ENCODE measurements at regions not wholly inside any gene's neighbourhood (a gene's known extent, or its start where the extent isn't known, plus 50 kb on each side); places are given as distances from the start of the nearest gene placed in this dataset.

DNA sequence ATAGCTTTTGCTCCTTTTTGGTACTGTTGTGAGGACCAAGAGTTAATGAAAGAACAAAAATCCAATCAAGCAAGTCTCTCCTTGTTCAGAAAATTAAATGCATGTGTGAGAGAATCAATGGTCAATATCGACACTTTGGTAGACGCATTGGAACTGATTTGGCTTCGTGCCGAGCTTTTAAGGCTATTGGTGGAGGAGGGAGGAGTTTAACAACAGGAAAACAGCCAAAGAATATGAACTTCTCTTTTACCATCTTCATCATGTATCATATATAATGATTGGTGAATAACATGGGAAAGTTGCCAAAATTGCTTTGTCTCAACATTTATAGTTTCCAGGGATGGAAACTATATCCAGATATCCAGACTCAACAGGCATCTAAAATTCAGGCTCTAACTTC lies 266.5 kb upstream of the CITED2 start:
- TF ChIP-seq, protein P1, sequence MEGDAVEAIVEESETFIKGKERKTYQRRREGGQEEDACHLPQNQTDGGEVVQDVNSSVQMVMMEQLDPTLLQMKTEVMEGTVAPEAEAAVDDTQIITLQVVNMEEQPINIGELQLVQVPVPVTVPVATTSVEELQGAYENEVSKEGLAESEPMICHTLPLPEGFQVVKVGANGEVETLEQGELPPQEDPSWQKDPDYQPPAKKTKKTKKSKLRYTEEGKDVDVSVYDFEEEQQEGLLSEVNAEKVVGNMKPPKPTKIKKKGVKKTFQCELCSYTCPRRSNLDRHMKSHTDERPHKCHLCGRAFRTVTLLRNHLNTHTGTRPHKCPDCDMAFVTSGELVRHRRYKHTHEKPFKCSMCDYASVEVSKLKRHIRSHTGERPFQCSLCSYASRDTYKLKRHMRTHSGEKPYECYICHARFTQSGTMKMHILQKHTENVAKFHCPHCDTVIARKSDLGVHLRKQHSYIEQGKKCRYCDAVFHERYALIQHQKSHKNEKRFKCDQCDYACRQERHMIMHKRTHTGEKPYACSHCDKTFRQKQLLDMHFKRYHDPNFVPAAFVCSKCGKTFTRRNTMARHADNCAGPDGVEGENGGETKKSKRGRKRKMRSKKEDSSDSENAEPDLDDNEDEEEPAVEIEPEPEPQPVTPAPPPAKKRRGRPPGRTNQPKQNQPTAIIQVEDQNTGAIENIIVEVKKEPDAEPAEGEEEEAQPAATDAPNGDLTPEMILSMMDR (conservative IDR thresholded peaks at IDR 0.05): no peak
- TF ChIP-seq EZH2 (IDR thresholded peaks at IDR 0.05; ENCODE audit: low read depth): no peak
- Histone ChIP-seq H3K4me1 (replicated peaks; ENCODE audit: insufficient read depth) (no peaks in the 10 kb centered on the region), H3K27me3 (ENCODE audit: insufficient read depth, low read depth) (no peaks in the 10 kb centered on the region), H4K20me1 (ENCODE audit: insufficient read depth) (no peaks in the 10 kb centered on the region), H3K36me3 (ENCODE audit: low read depth) (no peaks in the 10 kb centered on the region), H3K79me2 (ENCODE audit: low read depth) (no peaks in the 10 kb centered on the region), H3F3A (ENCODE audit: insufficient read depth, low read depth) (no peaks in the 10 kb centered on the region), H2AFZ (no peak overlapping the region), H3K4me3 (no peak overlapping the region), H3K27ac (no peak overlapping the region), H3K4me2 (no peak overlapping the region), H3K9me2 (ENCODE audit: insufficient read depth) (no peaks in the 10 kb centered on the region), H3K9me3 (ENCODE audit: insufficient read depth, low read depth) (no peaks in the 10 kb centered on the region)
- POLR2A ChIA-PET (ENCODE audit: unreplicated experiment): no interaction called here
- no TSS peak for BruUV-seq (replicated peaks)
- intact Hi-C loops (cut with micrococcal nuclease; ENCODE audit: unreplicated experiment): no loop called here
- CTCF ChIA-PET: no interaction called here
- DNase-seq: no peak

- CTCF ChIA-PET: no interaction called here
- BruUV-seq (replicated peaks): no TSS peak
- intact Hi-C loops (cut with micrococcal nuclease; ENCODE audit: unreplicated experiment): no loop called here
- Histone ChIP-seq H3K4me1 (replicated peaks; ENCODE audit: insufficient read depth) (no peaks in the 10 kb centered on the region), H3K4me2 (no peak overlapping the region), H3K36me3 (ENCODE audit: low read depth) (no peaks in the 10 kb centered on the region), H3K27me3 (ENCODE audit: insufficient read depth, low read depth) (no peaks in the 10 kb centered on the region), H3K4me3 (no peak overlapping the region), H3K9me2 (ENCODE audit: insufficient read depth) (no peaks in the 10 kb centered on the region), H3F3A (ENCODE audit: insufficient read depth, low read depth) (no peaks in the 10 kb centered on the region), H3K79me2 (ENCODE audit: low read depth) (no peaks in the 10 kb centered on the region), H3K27ac (no peak overlapping the region), H3K9me3 (ENCODE audit: insufficient read depth, low read depth) (0 out of 2 replicates have a peak, but pooled peaks cover 4% of the 10 kb centered on the region), H2AFZ (no peak overlapping the region), H4K20me1 (ENCODE audit: insufficient read depth) (no peaks in the 10 kb centered on the region)
- POLR2A ChIA-PET (ENCODE audit: unreplicated experiment): no interaction called here
- no peak for DNase-seq
- TF ChIP-seq EZH2 (IDR thresholded peaks at IDR 0.05; ENCODE audit: low read depth): no peak
- TF ChIP-seq, protein P1 (conservative IDR thresholded peaks at IDR 0.05): no peak
Observed at GRCh38 chr6:139640448-139640847, 266.0 kb upstream of the CITED2 start.

DNA sequence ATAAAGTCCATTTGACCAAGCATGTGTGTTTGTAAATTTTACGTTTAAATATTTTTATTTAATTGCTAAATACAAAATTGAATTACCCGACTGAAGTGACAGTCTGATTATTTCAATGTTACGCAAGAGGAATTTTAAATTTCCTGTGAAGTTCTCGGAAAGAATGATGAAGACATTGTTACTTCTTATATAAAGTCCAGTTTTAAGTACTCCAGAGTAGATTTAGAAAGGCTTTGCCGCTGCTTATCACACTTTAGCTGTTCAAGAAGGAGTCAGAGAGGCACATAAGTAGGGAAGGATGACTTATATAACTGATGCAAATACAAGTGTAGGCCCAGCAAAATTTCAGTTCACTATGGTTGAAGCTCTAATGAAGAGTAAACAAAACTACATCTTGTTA lies 265.1 kb upstream of the CITED2 start:
- Histone ChIP-seq H2AFZ (no peak overlapping the region), H3K4me3 (no peak overlapping the region), H3K4me1 (replicated peaks; ENCODE audit: insufficient read depth) (no peaks in the 10 kb centered on the region), H3K9me3 (ENCODE audit: insufficient read depth, low read depth) (0 out of 2 replicates have a peak, but pooled peaks cover 4% of the 10 kb centered on the region), H3K27ac (no peak overlapping the region), H3K36me3 (ENCODE audit: low read depth) (no peaks in the 10 kb centered on the region), H3K79me2 (ENCODE audit: low read depth) (no peaks in the 10 kb centered on the region), H4K20me1 (ENCODE audit: insufficient read depth) (no peaks in the 10 kb centered on the region), H3K27me3 (ENCODE audit: insufficient read depth, low read depth) (no peaks in the 10 kb centered on the region), H3F3A (ENCODE audit: insufficient read depth, low read depth) (no peaks in the 10 kb centered on the region), H3K4me2 (no peak overlapping the region), H3K9me2 (ENCODE audit: insufficient read depth) (no peaks in the 10 kb centered on the region)
- no peak for TF ChIP-seq EZH2 (IDR thresholded peaks at IDR 0.05; ENCODE audit: low read depth)
- TF ChIP-seq, protein P1 (conservative IDR thresholded peaks at IDR 0.05): no peak
- POLR2A ChIA-PET (ENCODE audit: unreplicated experiment): no interaction called here
- intact Hi-C loops (cut with micrococcal nuclease; ENCODE audit: unreplicated experiment): no loop called here
- CTCF ChIA-PET: no interaction called here
- BruUV-seq (replicated peaks): no TSS peak
- no peak for DNase-seq

Measured in PC-9 (cell line).